KBM-7 (cell line): ENCODE measurements at regions not wholly inside any gene's neighbourhood (a gene's known extent, or its start where the extent isn't known, plus 50 kb on each side); places are given as distances from the start of the nearest gene placed in this dataset.
"Not testable (repeated sequence)": the region's sequence is repeated elsewhere in the genome, so short reads cannot be mapped to it uniquely, and the experiment has no call there.

Experiments used
- DNase-seq: peaks from one replicate; pipeline ENCODE4 v3.0.0-alpha.2; 2015
- in situ Hi-C: fragments of 300-500 bp; cut with MboI; formaldehyde crosslinking; loops from 2 replicates; pipeline ENCODE4 v1.14.3; 2020; ENCODE audit warnings: low sequenced_read_pairs, low pct_unique_long_range_greater_than_20kb, mixed read lengths

DNA sequence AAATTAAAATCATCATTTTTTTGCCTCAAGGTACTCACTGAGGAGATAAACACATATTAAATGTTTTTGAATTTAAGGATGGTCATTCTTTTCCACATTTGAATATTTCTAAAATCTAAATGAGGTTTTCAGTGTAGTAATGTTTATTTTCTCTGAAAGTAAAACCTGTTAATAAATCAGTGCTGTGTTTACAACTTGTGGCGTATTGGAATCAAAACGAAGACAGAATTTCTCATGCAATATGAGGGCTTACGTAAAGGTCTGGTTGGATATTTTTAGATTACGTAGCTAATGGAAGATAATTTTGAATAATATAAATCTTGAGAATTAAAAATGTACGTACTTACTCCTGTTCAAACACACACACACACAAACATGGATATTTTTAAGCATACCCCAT is 106.8 kb upstream of the LUZP2 start:
- in situ Hi-C loops: no loop called here
- no peak for DNase-seq

DNA sequence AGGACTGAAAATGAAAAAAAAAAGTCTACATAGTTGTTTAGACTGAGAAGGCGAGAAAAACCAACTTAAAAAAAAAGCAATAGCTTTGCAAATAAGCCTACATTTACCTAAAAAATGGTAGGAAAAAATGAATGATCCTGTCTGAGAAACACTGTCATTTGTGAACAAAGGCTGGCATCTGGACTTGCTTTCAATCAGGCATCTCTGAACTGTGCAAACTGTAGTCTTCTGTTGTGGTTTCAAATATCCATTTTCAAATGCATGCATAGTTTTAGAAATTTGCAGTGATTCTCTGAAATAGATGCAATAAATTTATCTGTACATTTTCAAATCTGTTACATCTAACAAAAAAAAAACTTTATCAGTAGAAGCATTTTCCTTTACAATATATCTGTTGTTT is 106.1 kb upstream of the LUZP2 start:
- in situ Hi-C loops: no loop called here

GRCh38 chr11:24391167-24391566 is 105.7 kb upstream of the LUZP2 start:
- no peak for DNase-seq

More for the DNA sequence above, 106.1 kb upstream of the LUZP2 start:
- DNase-seq: no peak

DNA sequence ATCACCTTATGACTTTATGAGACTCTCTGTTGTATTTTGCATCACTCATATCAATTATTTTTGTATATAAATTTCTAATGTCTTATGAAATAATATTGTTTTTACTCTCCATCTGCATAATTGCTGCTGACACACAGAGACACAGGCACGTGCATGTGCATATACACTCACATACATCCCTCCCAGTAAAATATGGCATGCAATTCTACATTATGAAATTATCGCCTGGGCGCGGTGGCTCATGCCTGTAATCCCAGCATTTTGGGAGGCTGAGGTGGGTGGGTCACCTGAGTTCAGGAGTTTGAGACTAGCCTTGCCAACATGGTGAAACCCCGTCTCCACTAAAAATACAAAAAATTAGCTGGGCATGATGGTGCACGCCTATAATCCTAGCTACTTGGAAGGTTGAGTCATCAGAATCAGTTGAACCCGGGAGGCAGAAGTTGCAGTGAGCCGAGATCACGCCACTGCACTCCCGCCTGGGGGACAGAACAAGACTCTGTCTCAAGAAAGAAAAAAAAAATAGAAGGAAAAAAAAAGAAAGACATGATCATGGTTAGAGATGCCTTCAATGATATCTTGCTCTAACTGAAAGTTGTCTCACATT is 96.7 kb upstream of the LUZP2 start:
- no peak for DNase-seq
- in situ Hi-C loops: no loop called here

More at GRCh38 chr11:24391167-24391566, 105.7 kb upstream of the LUZP2 start:
- in situ Hi-C loops: no loop called here

GRCh38 chr11:24406389-24406788 is 90.5 kb upstream of the LUZP2 start:
- in situ Hi-C loops: no loop called here
- no peak for DNase-seq

GRCh38 chr11:24406980-24407379 is 89.9 kb upstream of the LUZP2 start:
- no peak for DNase-seq
- in situ Hi-C loops: no loop called here

- DNase-seq: no peak
- in situ Hi-C loops: no loop called here
These were observed 89.1 kb upstream of the LUZP2 start for GRCh38 chr11:24407733-24408132.

DNA sequence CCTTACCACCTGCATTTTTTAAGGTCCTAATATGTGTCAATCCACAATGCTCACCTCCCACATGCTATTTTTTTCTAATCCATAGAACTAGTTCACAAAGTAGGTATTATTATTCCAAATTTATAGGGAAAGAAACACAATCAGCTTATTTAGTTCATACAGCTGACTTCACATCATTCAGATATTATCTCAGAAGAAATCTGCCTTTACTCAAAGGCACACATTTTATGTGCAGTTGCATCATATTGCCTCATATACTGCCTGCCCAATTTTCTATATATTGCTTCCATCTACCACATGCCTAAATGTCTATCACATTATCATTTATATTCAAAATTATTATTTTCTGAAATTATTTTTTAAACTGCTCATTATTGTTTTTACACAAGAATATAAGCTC is 88.7 kb upstream of the LUZP2 start:
- DNase-seq: no peak
- in situ Hi-C loops: no loop called here

- DNase-seq: no peak
- in situ Hi-C loops: no loop called here
These were observed 85.1 kb upstream of the LUZP2 start for GRCh38 chr11:24411791-24412190.

GRCh38 chr11:24412722-24413121 is 84.1 kb upstream of the LUZP2 start:
- in situ Hi-C loops: no loop called here
- DNase-seq: no peak

DNA sequence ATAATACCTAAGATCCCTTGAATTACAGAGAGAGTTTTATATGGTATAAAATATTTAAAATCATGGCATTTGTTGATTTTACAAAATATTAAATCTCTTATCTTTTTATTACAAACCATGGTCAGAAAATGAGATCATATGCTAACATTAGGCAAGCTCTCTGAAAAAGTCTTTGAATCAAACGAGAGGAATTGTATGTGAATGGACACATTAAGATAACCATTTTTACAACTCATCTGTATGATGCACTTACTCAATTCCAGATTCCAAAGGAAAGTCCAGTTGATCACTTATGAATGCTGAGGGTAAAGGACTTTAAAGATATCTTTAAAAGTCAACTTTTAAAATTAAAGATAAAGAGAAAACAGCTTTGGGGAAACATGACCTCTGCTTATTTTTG is 83.5 kb upstream of the LUZP2 start:
- DNase-seq: no peak
- in situ Hi-C loops: no loop called here

- DNase-seq, in situ Hi-C loops: not testable (repeated sequence)
These were observed 80.8 kb upstream of the LUZP2 start for GRCh38 chr11:24415955-24416636.

DNA sequence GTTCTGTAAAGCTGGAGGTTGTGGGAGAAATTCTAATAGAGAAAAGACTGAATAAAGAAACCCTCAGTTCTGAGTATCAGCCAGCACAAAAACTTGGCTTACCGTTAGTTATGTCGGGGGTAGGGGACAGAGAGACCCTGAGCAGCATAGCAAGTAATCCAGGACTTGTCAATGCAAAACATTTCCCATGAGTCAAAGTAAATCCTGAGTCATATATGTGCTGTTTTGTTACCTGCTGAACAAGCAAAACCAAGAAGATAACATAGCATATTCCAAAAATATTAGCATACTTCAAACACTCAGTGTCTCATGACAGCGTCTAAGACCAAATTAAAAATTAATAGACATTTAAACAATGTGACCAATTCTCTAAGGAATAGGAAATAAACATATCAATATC is 75.1 kb upstream of the LUZP2 start:
- DNase-seq: no peak
- in situ Hi-C loops: no loop called here

- no peak for DNase-seq
- in situ Hi-C loops: no loop called here
These were observed 74.5 kb upstream of the LUZP2 start for GRCh38 chr11:24422376-24422775.

- no peak for DNase-seq
- in situ Hi-C loops: no loop called here
These were observed 59.7 kb upstream of the LUZP2 start for GRCh38 chr11:24437123-24437522.
